Right renal pelvis (tissue), 4 donors: ENCODE measurements at regions not wholly inside any gene's neighbourhood (a gene's known extent, or its start where the extent isn't known, plus 50 kb on each side); places are given as distances from the start of the nearest gene placed in this dataset.

ENCODE experiments used
- DNase-seq, 4 donors: peaks; one replicate each; pipeline ENCODE4 v3.0.0-alpha.2; 2013; ENCODE audit warnings: low read depth in 4 of 4, low spot score in 3 of 4, missing footprints in 1 of 4

- DNase-seq = no peak
Observed at GRCh38 chr2:67346718-67347407, 50.3 kb upstream of the ETAA1 start.
